GM19240 (cell line): ENCODE measurements at regions not wholly inside any gene's neighbourhood (a gene's known extent, or its start where the extent isn't known, plus 50 kb on each side); places are given as distances from the start of the nearest gene placed in this dataset.

Experiments
- DNase-seq: peaks from one replicate; pipeline ENCODE4 v3.0.0; 2011; ENCODE audit warnings: low spot score; ENCODE audit not compliant: insufficient read length

DNA sequence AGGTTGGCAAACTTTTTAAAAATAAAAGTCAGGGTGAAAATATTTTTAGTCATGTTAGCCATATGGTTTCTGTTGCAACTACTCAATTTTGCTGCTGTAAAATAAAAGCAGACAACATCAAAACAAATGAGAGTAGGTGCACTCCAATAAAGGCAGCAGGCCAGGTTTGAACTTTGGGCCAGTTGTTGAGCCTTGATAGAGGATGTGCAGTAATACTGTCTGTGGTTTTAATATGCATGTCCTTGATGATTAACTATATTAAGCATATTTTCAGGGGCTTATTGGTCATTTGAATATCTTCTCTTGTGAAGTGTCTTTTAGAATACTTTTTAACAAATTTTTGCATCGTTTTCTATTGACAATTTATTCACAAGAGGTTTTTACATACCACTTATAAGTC is 1399.9 kb upstream of the B3GALT2 start:
- DNase-seq = no peak

GRCh38 chr1:194584052-194584451 is 1397.6 kb upstream of the B3GALT2 start:
- DNase-seq = no peak

- DNase-seq = no peak
Measured at GRCh38 chr1:194570476-194570875, 1384.1 kb upstream of the B3GALT2 start.

DNA sequence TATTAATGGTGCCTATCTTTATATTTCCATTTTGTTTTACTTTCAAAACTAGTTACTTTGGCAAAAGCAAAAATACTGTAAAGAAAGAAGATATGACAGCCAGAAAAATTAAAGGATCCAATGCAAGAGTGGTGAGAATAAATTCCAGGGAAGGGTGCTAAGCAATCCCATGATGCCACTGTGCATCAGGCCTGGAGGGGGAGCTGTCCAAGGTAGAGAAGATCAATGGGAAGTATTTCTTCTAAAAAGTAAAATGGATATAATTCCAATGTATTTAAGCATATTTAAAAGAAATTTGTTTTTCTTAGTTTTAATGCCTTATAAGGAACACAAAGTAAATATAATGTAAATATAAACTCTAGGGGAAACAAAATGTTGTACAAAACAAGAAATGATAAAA is 1382.2 kb upstream of the B3GALT2 start:
- no peak for DNase-seq

DNA sequence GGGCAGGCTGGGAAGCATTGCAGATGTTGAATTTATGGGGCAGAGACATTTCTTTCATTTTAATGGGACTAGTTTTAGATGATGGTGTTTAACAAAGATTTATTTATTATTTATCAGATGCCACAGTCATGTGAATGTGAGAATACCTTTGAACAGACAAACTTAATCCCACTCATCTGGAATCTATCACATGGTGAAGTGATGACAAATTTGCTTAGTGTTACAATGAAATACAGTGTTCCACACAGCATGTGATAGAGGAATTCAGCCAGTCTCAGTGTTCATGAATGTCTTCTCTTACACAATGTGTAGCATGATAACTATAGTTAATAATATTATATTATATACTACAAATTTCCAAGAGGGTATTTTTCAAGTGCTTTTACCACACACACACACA is 1361.7 kb upstream of the B3GALT2 start:
- no peak for DNase-seq

- no peak for DNase-seq
Measured at GRCh38 chr1:194544012-194544411, 1357.6 kb upstream of the B3GALT2 start.

DNA sequence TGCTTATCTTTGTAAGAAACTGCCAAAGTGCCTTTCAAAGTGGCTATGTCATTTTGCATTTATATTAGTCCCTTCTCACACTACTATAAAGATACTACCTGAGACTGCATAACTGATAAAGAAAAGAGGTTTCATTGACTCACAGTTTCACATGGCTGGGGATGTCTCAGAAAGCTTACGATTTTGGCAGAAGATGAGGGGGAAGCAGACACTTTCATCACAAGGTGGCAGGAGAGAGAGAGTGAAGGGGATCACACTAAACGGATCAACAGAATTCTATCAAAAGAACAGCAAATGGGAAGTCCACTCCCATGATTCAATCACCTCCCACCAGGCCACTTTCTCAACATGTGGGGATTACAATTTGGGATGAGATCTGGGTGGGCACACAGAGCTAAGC is 1352.0 kb upstream of the B3GALT2 start:
- no peak for DNase-seq

- DNase-seq = no peak
Measured at GRCh38 chr1:194537521-194537920, 1351.1 kb upstream of the B3GALT2 start.

DNA sequence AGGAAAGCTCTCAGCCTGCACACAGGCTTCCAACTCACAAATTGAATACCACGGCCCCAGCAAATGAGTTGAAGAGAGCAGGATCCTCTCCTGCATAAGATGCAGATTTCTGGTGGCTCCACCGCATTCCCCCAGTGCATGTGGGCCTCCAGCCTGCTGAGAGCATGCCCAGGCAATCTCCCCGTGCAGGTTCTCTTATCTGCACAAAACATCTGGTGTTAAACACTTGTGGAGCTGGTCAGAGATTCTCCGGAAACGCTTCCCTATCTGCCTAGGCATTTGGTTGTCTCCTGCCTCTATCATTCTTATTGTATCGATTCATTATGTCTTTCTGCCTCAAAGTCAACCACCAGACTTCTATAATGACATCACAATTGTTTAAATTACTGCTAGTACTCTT is 1349.0 kb upstream of the B3GALT2 start:
- no peak for DNase-seq

- DNase-seq = no peak
Measured at GRCh38 chr1:194534784-194535183, 1348.4 kb upstream of the B3GALT2 start.

GRCh38 chr1:194533641-194534040 is 1347.2 kb upstream of the B3GALT2 start:
- DNase-seq = no peak

DNA sequence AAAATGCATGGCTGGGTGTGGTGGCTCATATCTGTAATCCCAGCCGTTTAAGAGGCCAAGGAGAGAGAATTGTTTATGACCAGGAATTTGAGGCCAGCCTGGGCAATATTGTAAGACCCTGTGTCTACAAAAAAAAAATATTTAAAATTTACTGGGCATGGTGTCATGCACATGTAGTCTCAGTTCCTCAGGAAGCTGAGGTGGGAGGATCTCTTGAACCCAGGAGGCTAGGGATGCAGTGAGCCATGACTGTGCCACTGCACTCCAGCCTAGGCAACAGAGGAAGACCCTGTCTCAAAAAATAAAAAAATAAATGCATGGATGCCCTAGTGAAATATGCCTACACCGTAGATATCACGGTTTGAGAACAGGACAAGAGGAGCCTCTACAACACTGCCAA is 1331.2 kb upstream of the B3GALT2 start:
- no peak for DNase-seq

DNA sequence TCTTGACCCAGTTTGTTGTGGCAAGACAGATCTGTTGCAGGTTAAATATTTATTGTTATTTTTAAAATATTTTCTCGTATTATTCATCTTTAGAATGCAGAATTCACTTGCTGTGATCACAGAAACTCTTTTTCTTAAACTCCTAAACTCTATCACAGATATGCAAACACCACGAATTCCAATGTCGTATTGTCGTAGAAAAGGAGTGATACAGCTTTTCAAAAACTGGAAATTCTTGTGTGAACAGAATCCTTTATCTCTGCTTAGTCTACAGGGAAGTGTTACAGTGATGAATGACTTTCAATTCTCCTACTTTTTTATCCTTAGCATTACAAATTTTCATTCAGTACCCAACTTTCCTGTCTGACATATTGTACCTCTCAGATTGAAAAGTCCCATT is 1329.5 kb upstream of the B3GALT2 start:
- no peak for DNase-seq

DNA sequence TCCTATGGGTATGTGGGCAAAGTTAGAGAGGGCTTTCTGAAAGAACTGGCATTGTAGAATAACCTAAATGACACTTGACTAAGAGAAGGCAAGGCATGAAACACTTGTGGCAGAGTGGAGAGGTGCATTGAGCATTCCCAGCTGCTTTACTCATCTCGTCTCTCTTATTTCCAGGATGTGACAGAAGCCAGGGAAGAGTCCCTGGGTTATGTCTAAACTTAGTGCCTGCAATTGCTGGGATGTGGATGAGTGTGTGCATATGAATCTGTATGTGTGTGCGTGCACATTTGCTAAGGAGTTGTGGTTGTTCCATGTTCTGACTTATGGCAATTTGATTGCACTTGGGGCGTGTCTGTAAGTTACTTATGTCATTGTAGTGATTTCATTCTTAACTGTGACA is 1326.5 kb upstream of the B3GALT2 start:
- DNase-seq = no peak

DNA sequence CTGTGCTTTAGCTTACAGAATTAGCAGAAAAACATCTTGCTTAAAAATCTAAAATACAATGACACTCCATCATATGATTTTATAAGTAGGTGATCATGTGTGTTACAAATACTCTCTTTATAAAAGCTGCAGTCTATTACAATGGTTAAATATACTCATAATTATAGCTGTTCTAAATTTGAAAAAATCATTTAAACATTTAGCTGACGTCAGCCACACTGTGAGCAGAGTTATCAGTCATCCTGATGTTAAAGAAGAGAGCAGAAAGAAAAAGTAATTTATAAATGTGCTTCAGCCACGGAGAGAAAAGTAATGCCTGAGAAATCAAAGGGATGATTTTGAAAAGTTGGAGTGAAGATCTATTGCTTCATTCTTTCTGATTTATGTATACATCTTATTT is 1325.9 kb upstream of the B3GALT2 start:
- DNase-seq = no peak

- DNase-seq = no peak
Measured at GRCh38 chr1:194503209-194503608, 1316.8 kb upstream of the B3GALT2 start.

- DNase-seq = no peak
Measured at GRCh38 chr1:194495434-194495833, 1309.0 kb upstream of the B3GALT2 start.

- DNase-seq = no peak
Measured at GRCh38 chr1:194487172-194487571, 1300.8 kb upstream of the B3GALT2 start.

- no peak for DNase-seq
Measured at GRCh38 chr1:194485432-194485831, 1299.0 kb upstream of the B3GALT2 start.

DNA sequence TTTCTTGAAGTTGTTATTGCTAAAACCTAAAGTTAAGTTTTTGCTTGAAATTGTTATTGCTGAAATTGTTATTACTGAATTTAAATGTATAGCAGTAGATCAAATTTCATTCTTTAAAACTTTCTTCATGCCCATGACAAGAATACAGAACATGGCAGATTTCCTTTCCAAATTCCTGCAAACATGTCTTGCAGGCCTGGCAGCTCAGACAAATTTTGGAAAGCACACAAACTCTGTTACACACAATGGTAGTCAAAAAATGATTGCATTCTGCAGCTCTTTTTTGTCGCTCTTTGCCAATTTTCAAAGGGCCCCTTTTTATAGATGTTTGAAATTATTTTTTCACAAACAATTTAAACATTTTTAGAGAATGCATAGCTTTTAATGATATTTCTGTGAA is 1292.3 kb upstream of the B3GALT2 start:
- DNase-seq = no peak

DNA sequence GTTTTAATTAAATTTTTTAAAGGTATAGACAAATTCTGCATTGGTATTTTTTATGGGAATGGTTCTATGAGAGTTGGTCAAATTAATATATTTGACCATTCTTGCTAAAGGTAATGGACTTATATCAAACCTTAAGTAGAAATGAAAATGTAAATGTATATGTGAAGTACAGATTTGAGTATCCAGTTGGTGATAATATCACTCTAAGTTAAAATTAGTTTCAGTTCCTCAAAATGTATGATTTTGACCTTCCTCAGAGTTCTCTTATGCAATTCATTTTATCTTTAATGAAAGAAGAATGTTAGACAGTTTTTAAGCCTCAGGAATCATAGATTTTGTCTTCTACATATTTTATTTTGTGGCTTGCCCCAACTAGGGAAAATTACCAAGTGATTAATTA is 1291.5 kb upstream of the B3GALT2 start:
- no peak for DNase-seq

- no peak for DNase-seq
Measured at GRCh38 chr1:194476872-194477271, 1290.5 kb upstream of the B3GALT2 start.

DNA sequence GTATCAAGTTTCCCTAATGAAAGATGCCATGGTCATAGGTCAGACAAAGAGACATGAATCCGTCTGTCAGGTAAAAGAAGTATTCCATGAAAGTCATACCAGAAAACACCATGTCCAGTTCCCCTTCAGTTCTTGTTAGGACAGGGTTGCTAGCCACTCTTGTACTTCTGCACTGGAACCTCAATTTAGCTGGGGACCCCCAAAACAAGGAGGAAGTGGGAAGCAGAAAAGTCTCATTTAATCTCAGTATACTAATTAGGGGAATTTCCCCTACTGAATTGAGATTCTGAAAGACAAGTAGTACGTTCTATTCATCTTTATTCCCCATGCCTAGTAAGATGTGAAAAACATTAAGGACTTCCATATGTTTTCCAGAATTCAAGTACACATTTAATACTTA is 1289.9 kb upstream of the B3GALT2 start:
- DNase-seq = no peak

- no peak for DNase-seq
Measured at GRCh38 chr1:194474701-194475100, 1288.3 kb upstream of the B3GALT2 start.

GRCh38 chr1:194473766-194474165 is 1287.4 kb upstream of the B3GALT2 start:
- DNase-seq = no peak
